Left lobe of liver (tissue), 2 donors: ENCODE measurements at regions not wholly inside any gene's neighbourhood (a gene's known extent, or its start where the extent isn't known, plus 50 kb on each side); places are given as distances from the start of the nearest gene placed in this dataset.
"Not testable (repeated sequence)": the region's sequence is repeated elsewhere in the genome, so short reads cannot be mapped to it uniquely, and the experiment has no call there.

Experiments used
- ATAC-seq: fragments of 200-7000 bp; cut with Tn5 transposase; one replicate; pipeline ENCODE4 v1.9.1; 2020; ENCODE audit warnings: mild to moderate bottlenecking, moderate library complexity
- DNase-seq: peaks from one replicate; pipeline ENCODE4 v3.0.0-alpha.2; 2020; ENCODE audit warnings: low spot score
- donor health status: DM: no; HTN: no; CAD: no; lungs with moderate emphysema.
- donor health status: DM: no; HTN: yes; CAD: no.

- ATAC-seq: no peak
These were observed 112.9 kb upstream of the ADTRP start for GRCh38 chr6:11891547-11891946.

GRCh38 chr6:11890849-11891248 lies 112.2 kb upstream of the ADTRP start:
- ATAC-seq (no peak), DNase-seq (no peak)

More at GRCh38 chr6:11891547-11891946, 112.9 kb upstream of the ADTRP start:
- DNase-seq: no peak

- no peak for DNase-seq
These were observed 111.6 kb upstream of the ADTRP start for GRCh38 chr6:11890209-11890608.

GRCh38 chr6:11889572-11889971 lies 111.0 kb upstream of the ADTRP start:
- ATAC-seq (no peak), DNase-seq (no peak)

More at GRCh38 chr6:11890209-11890608, 111.6 kb upstream of the ADTRP start:
- no peak for ATAC-seq

GRCh38 chr6:11888727-11889126 lies 110.1 kb upstream of the ADTRP start:
- DNase-seq: no peak
- ATAC-seq: no peak

- DNase-seq: no peak
These were observed 106.6 kb upstream of the ADTRP start for GRCh38 chr6:11885159-11885558.

GRCh38 chr6:11883471-11883870 lies 104.9 kb upstream of the ADTRP start:
- not testable (repeated sequence) for DNase-seq

More at GRCh38 chr6:11885159-11885558, 106.6 kb upstream of the ADTRP start:
- no peak for ATAC-seq

GRCh38 chr6:11880156-11880555 lies 101.6 kb upstream of the ADTRP start:
- ATAC-seq, DNase-seq: not testable (repeated sequence)

More at GRCh38 chr6:11883471-11883870, 104.9 kb upstream of the ADTRP start:
- ATAC-seq: not testable (repeated sequence)

- DNase-seq (no peak), ATAC-seq (no peak)
These were observed 100.1 kb upstream of the ADTRP start for GRCh38 chr6:11878735-11879134.

GRCh38 chr6:11878029-11878428 lies 99.4 kb upstream of the ADTRP start:
- DNase-seq (no peak), ATAC-seq (no peak)

GRCh38 chr6:11876934-11877433 lies 98.4 kb upstream of the ADTRP start:
- ATAC-seq: no peak
- no peak for DNase-seq

GRCh38 chr6:11875325-11876109 lies 96.9 kb upstream of the ADTRP start:
- no peak for DNase-seq
- ATAC-seq: no peak

- DNase-seq (peak; percentile 87), ATAC-seq (peak; percentile 71)
These were observed 91.2 kb upstream of the ADTRP start for GRCh38 chr6:11869672-11870340.

- ATAC-seq: peak; percentile 81
- DNase-seq: peak; percentile 74
These were observed 89.8 kb upstream of the ADTRP start for GRCh38 chr6:11868392-11868791.

- ATAC-seq: no peak
These were observed 87.2 kb upstream of the ADTRP start for GRCh38 chr6:11865680-11866300.

GRCh38 chr6:11858439-11858838 lies 79.8 kb upstream of the ADTRP start:
- ATAC-seq (no peak), DNase-seq (no peak)

More at GRCh38 chr6:11865680-11866300, 87.2 kb upstream of the ADTRP start:
- DNase-seq: no peak

GRCh38 chr6:11855743-11856142 lies 77.1 kb upstream of the ADTRP start:
- DNase-seq (no peak), ATAC-seq (no peak)

GRCh38 chr6:11854408-11855165 lies 76.0 kb upstream of the ADTRP start:
- ATAC-seq (peak; percentile 78), DNase-seq (peak; percentile 65)

GRCh38 chr6:11853678-11854407 lies 75.2 kb upstream of the ADTRP start:
- ATAC-seq: peak; percentile 73
- DNase-seq: no peak

- DNase-seq (no peak), ATAC-seq (no peak)
These were observed 73.6 kb upstream of the ADTRP start for GRCh38 chr6:11852061-11852651.
